ENCODE measurements at regions not wholly inside any gene's neighbourhood (a gene's known extent, or its start where the extent isn't known, plus 50 kb on each side); places are given as distances from the start of the nearest gene placed in this dataset.

GRCh38 chr16:5422643-5423496, 325.3 kb upstream of the EEF2KMT start:
- no peak for DNase-seq (ENCODE audit: low read depth in 1 of 2, low spot score in 1 of 2)

GRCh38 chr16:5422047-5422446, 324.5 kb upstream of the EEF2KMT start:
- no peak for DNase-seq (ENCODE audit: low read depth in 1 of 2, low spot score in 1 of 2)

GRCh38 chr16:5416013-5416412, 318.4 kb upstream of the EEF2KMT start:
- DNase-seq (ENCODE audit: low read depth in 1 of 2, low spot score in 1 of 2): no peak

DNA sequence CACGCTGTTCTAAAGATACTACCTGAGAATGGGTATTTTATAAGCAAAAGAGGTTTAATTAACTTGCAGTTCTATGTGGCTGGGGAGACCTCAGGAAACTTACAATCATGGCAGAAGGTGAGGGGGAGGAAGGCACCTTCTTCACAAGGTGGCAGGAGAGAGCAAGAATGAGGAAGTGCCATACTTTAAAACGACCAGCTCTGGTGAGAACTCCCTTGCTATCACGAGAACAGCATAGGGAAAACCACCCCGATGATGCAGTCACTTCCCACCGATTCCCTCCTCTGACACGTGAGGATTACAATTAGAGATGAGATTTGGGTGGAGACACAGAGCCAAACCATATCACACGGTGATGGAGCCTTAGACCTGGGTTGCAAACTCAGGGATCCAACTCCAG, 317.5 kb upstream of the EEF2KMT start:
- no peak for DNase-seq (ENCODE audit: low read depth in 1 of 2, low spot score in 1 of 2)

DNA sequence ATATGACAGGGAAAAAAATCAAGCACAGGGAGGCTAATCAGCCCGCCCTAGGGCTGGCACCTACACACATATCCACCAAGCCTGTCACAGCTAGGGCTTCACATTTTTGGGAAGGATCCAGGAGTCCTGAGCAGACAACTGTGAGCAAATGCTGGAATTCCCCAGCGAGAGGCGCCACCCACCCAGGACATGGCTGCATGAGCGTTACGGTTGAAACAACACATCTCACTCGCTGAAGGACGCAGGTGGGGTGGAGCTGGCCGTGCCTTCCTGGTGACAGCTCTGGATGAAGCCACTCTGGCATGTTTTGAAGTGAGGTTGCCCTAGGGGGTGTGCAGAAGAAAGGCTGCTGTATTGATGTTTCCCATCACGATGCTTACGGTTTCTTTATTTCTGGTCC, 315.1 kb upstream of the EEF2KMT start:
- no peak for DNase-seq (ENCODE audit: low read depth in 1 of 2, low spot score in 1 of 2)

DNA sequence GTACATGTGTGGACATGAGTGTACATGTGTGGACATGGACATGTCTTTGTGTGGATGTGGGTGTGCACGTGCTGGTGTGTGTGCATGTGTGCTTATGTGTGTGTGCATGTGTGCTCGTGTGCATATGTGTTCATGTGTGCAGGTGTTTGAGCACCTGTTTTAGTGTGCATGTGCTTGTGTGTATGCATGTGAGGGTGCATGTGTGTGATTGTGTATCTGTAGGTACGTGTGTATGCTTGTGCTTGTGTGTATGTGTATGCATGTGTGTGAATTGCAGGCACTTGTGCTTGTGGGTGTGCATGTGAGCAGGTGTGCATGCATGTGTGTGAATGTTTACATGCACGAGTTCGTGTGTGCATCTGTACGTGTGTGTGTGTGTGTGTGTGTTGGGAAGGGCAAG, 300.6 kb upstream of the EEF2KMT start:
- no peak for DNase-seq (ENCODE audit: low read depth in 1 of 2, low spot score in 1 of 2)

DNA sequence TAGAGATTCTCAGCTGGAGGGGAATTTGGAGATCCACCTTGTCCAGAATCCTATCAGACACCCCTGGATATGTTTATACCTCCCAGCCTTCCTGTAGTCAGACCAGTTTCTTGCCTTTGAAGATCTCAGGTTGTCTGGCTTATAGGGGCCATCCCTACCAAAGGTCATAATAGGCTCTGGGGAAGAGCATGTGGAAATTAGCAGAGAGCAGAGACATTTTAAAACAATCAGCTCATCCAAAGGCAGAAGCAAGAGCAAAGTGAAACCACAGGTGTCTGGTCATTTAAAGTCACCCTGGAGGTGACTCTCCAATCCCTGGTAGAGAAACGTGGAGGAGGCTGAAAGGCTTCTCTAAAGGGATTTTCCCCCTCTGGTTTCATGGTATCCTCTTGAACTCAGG, 299.3 kb upstream of the EEF2KMT start:
- no peak for DNase-seq (ENCODE audit: low read depth in 1 of 2, low spot score in 1 of 2)

DNA sequence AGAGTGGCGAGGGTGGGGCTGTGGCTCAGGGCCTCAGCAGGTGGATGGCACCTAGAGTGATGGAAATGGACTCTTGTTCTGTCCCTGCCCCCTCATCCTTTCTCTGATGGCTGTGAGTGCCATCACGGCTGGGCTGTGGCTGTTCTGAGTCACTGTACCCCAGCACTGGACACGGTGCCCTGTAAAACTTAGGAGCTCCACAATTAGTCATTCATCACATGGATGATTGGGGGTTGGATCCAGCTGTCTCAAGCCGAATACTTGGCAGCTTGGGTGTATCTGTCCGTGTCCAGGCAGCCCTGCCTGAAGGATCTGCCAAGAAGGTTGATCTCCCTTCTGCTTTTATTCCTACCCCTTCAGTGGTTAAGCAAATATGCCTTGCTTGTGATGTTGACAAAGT, 295.5 kb upstream of the EEF2KMT start:
- DNase-seq (ENCODE audit: low read depth in 1 of 2, low spot score in 1 of 2): no peak

GRCh38 chr16:5386989-5387388, 289.4 kb upstream of the EEF2KMT start:
- DNase-seq (ENCODE audit: low read depth in 1 of 2, low spot score in 1 of 2): no peak

GRCh38 chr16:5385811-5386210, 288.2 kb upstream of the EEF2KMT start:
- DNase-seq (ENCODE audit: low read depth in 1 of 2, low spot score in 1 of 2): no peak

DNA sequence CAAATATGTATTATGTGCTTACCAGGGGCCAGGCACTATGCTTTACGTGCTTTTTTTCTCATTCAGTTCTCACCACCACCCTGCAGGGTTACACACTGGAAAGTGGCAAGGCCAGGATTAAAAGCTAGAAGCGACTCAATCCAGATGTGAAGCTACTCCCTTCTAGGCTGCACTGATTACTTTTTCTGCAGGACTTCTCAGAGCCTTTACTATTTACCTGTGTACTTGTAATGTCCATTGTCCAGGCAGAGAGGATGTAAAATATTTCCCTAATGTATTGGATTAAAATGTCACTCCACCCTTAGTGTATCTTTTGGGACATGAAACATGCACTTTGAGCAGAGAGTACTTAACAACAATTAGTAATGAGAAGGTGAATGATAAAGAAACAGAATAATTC, 287.5 kb upstream of the EEF2KMT start:
- no peak for DNase-seq (ENCODE audit: low read depth in 1 of 2, low spot score in 1 of 2)

GRCh38 chr16:5383737-5384136, 286.1 kb upstream of the EEF2KMT start:
- no peak for DNase-seq (ENCODE audit: low read depth in 1 of 2, low spot score in 1 of 2)

GRCh38 chr16:5382484-5382883, 284.9 kb upstream of the EEF2KMT start:
- DNase-seq (ENCODE audit: low read depth in 1 of 2, low spot score in 1 of 2): no peak

DNA sequence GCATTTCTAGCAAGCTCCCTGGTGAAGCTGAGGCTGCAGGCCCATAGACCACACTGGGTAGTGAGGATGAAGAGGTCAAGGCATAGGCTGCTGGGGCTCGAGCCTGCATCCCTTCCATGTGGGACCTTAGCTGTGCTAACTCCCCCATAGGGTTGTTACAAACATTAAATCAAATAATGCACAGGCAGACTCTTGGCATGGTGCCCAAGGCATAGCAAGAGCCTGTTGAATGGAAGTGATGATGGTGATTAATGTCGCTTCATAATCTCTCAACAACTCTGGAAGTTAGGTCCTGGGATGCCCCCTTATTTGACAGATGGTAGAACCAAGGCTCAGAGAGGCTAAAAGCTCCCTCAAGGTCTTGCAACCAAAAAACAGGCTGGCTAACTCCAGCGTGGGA, 283.9 kb upstream of the EEF2KMT start:
- no peak for DNase-seq (ENCODE audit: low read depth in 1 of 2, low spot score in 1 of 2)

DNA sequence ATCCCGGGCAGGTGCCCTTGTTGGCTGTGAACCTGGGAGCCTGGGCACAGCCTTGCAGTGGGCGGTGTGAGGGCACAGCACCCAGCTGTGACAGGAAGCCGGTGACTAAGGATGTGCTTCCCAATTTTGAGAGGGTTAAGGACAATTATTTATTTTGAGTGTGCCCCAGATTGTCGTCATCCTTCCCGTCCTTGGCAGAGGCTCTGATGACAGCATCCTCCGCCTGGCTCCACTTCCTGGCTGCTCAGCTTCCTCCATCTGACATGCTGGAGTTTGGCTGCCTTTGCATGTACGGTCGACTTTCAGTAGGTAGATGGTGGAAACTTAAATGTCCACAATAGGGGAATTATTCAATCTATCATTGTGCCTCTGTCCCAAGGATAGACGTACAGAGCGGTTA, 282.4 kb upstream of the EEF2KMT start:
- no peak for DNase-seq (ENCODE audit: low read depth in 1 of 2, low spot score in 1 of 2)

DNA sequence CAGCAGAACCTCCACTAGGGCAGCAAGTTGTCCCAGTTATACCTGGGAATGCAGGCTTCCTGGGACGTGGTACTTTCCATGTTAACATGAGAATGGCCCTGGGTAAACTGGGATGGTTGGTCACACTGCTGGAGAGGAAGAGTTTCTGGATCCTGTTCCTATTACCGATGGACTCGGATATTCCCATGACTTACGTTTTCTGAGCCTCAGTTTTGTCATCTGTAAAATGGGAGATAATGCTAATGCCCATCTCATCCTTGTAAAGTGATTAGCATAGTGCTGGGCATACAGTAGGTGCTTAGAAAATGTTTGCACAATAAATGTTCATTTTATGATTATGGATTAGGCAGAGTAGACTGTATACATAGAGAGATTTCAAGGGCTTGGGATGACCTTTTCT, 280.9 kb upstream of the EEF2KMT start:
- DNase-seq (ENCODE audit: low read depth in 1 of 2, low spot score in 1 of 2): no peak

DNA sequence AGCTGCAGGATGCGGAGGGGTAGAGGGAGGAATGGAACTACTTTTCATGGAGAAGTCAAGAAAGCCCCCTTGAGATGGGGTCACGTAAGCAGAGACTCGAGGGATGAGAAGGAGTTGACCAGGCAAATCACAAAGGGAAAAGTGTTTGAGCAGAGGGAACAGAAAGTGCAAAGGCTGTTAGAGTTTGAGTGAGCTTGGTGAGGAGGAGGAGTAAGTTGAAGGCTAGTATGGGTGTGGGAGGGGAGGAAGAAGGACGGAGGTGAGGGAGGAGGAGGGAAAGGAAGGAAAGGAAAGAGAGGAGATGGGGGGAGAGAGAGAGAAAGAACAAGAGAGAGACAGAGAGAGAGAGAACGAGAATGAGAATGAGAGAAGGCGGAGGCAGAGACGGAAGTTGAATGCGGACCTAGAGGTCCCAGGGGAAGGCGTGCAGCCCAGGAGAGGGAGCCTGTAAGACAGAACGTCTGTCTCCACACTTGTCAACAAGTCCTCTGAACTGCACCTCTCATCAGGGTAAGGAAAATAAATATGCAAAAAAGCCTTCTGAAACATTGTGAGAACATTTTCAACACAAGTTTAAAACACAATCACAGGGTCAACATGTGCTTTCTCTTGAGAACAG, 279.8 kb upstream of the EEF2KMT start:
- no peak for DNase-seq (ENCODE audit: low read depth in 1 of 2, low spot score in 1 of 2)

GRCh38 chr16:5374184-5374583, 276.6 kb upstream of the EEF2KMT start:
- DNase-seq (ENCODE audit: low read depth in 1 of 2, low spot score in 1 of 2): no peak

DNA sequence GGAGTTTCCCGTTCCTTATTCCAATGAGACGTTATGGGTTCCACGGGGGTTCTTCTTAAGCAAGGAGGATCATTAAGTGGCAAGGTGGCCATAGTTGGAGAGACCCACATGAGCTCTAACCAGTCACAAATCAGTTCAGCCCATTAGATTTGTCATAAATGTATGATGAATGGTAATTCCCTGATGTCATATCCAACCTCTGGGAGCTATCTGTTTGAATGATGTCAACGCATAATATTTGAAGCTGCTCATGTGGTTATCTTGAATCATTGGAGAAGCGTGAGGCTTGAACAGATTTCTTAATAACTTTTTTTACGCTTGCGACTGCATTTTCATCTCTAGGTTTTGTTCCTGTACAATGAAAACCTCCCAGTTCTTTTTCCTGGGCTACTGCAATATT, 270.4 kb upstream of the EEF2KMT start:
- no peak for DNase-seq (ENCODE audit: low read depth in 1 of 2, low spot score in 1 of 2)

DNA sequence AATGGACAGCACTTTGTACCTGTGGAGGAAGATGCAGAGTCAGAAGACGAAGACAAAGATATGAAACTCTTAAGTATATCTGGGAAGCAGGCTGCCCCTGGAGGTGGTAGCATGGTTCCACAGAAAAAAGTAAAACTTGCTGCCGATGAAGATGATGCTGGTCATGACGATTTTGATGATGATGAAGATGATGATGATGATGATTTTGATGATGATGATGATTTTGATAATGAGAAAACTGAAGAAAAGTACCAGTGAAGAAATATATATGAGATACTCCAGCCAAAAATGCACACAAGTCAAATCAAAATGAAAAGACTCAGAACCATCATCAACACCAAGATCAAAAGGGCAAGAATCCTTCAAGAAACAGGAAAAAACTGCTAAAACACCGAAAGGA, 268.5 kb upstream of the EEF2KMT start:
- DNase-seq (ENCODE audit: low read depth in 1 of 2, low spot score in 1 of 2): no peak

DNA sequence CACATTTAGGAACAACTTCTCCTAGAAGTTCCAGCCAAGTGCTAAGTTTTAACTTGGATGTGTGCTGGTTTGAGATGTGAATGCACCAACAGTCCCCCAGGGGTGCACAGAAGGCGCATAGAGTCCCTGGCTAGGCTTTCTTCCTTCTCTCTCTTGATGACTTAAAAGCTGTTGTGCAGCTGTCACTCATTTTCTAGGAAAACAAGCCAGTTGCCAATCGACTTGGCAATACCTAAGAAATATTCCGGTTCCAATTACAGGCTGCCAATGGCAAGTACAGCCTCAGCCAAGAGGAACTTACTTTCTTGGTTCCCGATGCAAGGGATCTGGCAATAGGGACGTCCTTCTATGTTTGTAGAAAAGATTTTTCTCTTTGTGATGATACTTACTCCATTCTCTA, 266.6 kb upstream of the EEF2KMT start:
- no peak for DNase-seq (ENCODE audit: low read depth in 1 of 2, low spot score in 1 of 2)

DNA sequence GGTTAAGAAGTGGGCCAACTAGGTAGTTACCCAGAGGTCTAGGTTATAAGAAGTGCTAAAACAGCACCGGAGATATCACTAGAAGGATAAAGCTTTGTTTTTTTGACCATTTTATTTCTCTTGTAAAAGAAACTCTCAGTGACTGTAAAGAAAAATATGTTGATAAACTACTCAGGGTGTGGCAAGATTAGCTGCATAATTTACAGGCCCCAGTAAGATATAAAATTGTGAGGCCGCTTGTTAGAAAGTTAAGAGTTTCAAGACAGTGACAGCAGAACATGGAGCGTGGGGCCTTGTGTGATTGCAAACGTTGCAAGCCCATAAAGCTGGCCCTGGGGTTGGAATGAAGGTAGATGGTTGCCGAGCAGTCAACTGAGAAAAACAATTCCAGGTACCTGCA, 263.7 kb upstream of the EEF2KMT start:
- no peak for DNase-seq (ENCODE audit: low read depth in 1 of 2, low spot score in 1 of 2)

GRCh38 chr16:5354645-5355044, 257.1 kb upstream of the EEF2KMT start:
- no peak for DNase-seq (ENCODE audit: low read depth in 1 of 2, low spot score in 1 of 2)

Data from activated T-helper 1 cell treated with anti-CD3 and anti-CD28 coated beads, Interleukin-2, amount 50 U/mL, for 16 hours (primary cell).